ENCODE measurements at regions not wholly inside any gene's neighbourhood (a gene's known extent, or its start where the extent isn't known, plus 50 kb on each side); places are given as distances from the start of the nearest gene placed in this dataset.

DNA sequence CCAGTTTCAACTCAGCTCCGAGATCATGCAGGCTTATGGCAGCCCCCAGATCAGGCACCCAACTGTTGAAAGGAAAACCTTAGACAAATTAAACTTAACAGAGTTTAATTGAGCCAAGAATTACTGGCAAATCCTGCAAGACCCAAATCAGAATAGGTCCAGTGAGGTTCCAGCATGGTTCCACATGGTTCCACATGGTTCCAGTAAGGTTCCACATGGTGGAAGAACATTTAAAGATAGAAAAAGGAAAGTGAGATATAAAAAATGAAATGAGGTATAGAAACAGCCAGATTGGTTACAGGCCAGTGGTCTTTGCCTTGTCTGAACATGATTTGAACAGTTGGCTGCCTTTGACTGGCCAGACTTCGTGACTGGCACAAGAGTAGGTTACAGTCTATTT lies 288.8 kb upstream of the LRRC7 start:
- no peaks in the 10 kb centered on the region for H3K36me3 Mint-ChIP-seq (ENCODE audit: low read depth)
- H3K27ac Mint-ChIP-seq: no peak overlapping the region
- H3K4me3 Mint-ChIP-seq: no peak overlapping the region
- POLR2A ChIA-PET: no interaction called here
- peaks cover 3% of the 10 kb centered on the region for H3K9me3 Mint-ChIP-seq
- no peaks in the 10 kb centered on the region for H3K27me3 Mint-ChIP-seq
- CTCF ChIA-PET: no interaction called here
- DNase-seq: no peak
- no peaks in the 10 kb centered on the region for H3K4me1 Mint-ChIP-seq

DNA sequence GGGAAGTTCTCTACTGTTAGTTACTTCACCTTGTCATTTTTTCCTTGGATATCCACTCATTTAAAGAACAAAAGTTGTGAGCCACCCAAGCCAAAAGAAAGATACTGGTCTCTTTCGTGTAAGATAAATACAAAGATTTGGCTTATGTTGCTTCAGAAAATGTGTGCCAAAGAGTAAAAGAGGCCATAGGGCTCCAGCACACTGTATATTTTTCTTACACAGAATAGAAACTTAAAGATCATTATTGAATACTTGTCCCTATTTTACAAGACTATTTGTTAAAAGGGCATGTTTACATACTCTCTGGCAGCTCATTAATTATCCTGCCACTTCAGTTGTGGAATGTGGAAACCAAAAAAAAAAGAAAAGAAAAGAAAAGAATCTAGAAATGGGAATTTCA lies 284.2 kb upstream of the LRRC7 start:
- H3K9me3 Mint-ChIP-seq: peaks cover 3% of the 10 kb centered on the region
- H3K27ac Mint-ChIP-seq: no peak overlapping the region
- no peaks in the 10 kb centered on the region for H3K27me3 Mint-ChIP-seq
- no peak overlapping the region for H3K4me3 Mint-ChIP-seq
- H3K4me1 Mint-ChIP-seq: no peaks in the 10 kb centered on the region
- DNase-seq: no peak
- H3K36me3 Mint-ChIP-seq (ENCODE audit: low read depth): no peaks in the 10 kb centered on the region
- ChIA-PET CTCF (no interaction called here), POLR2A (no interaction called here)

- H3K4me3 Mint-ChIP-seq: no peak overlapping the region
- H3K4me1 Mint-ChIP-seq: no peaks in the 10 kb centered on the region
- ChIA-PET CTCF (no interaction called here), POLR2A (no interaction called here)
- no peaks in the 10 kb centered on the region for H3K27me3 Mint-ChIP-seq
- no peak for DNase-seq
- H3K9me3 Mint-ChIP-seq: peaks cover 3% of the 10 kb centered on the region
- H3K27ac Mint-ChIP-seq: no peak overlapping the region
- no peaks in the 10 kb centered on the region for H3K36me3 Mint-ChIP-seq (ENCODE audit: low read depth)
These were observed 283.2 kb upstream of the LRRC7 start for GRCh38 chr1:69284508-69284907.

DNA sequence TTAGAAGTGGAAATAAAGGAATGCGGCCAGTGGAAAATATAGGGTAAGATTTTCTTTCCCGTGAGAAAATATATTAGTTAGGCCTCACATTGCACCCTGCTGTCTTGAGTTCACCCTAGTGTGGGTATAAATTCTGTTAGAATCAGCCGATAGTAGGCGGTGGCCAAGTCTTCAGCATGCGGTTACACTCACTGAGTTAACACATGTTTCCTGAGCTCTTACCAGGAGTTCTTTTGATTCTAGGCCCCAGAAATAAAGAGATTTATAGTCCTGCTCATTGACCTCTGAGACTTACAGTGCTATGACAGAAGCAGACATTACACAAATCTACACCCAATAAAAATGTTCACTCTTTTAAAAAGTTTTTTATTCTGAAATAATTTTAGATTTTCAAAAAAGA lies 279.3 kb upstream of the LRRC7 start:
- H3K36me3 Mint-ChIP-seq (ENCODE audit: low read depth): no peaks in the 10 kb centered on the region
- no peaks in the 10 kb centered on the region for H3K4me1 Mint-ChIP-seq
- no peaks in the 10 kb centered on the region for H3K9me3 Mint-ChIP-seq
- no peak overlapping the region for H3K4me3 Mint-ChIP-seq
- H3K27me3 Mint-ChIP-seq: no peaks in the 10 kb centered on the region
- CTCF ChIA-PET: no interaction called here
- DNase-seq: no peak
- H3K27ac Mint-ChIP-seq: no peak overlapping the region
- POLR2A ChIA-PET: no interaction called here

GRCh38 chr1:69290291-69290690 lies 277.4 kb upstream of the LRRC7 start:
- POLR2A ChIA-PET: no interaction called here
- no peak overlapping the region for H3K4me3 Mint-ChIP-seq
- no peaks in the 10 kb centered on the region for H3K27me3 Mint-ChIP-seq
- H3K4me1 Mint-ChIP-seq: no peaks in the 10 kb centered on the region
- H3K36me3 Mint-ChIP-seq (ENCODE audit: low read depth): no peaks in the 10 kb centered on the region
- no peak for DNase-seq
- CTCF ChIA-PET: no interaction called here
- H3K27ac Mint-ChIP-seq: no peak overlapping the region
- no peaks in the 10 kb centered on the region for H3K9me3 Mint-ChIP-seq

DNA sequence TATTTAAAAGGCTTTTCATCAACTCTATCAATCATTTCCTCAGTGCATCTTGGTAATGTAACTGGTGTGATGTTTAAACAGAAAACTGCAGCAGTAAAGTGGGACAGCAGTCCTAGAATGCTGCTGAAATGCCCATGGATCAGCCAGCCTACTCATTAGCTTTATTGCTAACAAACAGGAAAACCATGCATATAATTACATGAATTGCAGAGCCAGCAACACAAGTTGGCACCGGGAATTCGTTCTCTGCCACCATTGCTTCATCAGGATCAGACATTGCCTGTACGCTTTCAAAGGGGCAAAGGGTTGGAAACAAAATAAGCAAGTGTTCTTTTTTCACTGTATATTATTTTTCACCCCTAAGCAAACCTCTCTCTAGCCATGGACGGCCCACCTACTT lies 276.2 kb upstream of the LRRC7 start:
- H3K27ac Mint-ChIP-seq: no peak overlapping the region
- H3K27me3 Mint-ChIP-seq: no peaks in the 10 kb centered on the region
- H3K4me1 Mint-ChIP-seq: no peaks in the 10 kb centered on the region
- H3K9me3 Mint-ChIP-seq: no peaks in the 10 kb centered on the region
- H3K4me3 Mint-ChIP-seq: no peak overlapping the region
- no peak for DNase-seq
- H3K36me3 Mint-ChIP-seq (ENCODE audit: low read depth): no peaks in the 10 kb centered on the region
- ChIA-PET CTCF (no interaction called here), POLR2A (no interaction called here)

- DNase-seq: no peak
- Mint-ChIP-seq H3K4me3 (no peak overlapping the region), H3K27me3 (no peaks in the 10 kb centered on the region), H3K4me1 (no peaks in the 10 kb centered on the region), H3K9me3 (no peaks in the 10 kb centered on the region), H3K36me3 (ENCODE audit: low read depth) (no peaks in the 10 kb centered on the region), H3K27ac (no peak overlapping the region)
- POLR2A ChIA-PET: no interaction called here
- CTCF ChIA-PET: no interaction called here
These were observed 274.9 kb upstream of the LRRC7 start for GRCh38 chr1:69292833-69293232.

DNA sequence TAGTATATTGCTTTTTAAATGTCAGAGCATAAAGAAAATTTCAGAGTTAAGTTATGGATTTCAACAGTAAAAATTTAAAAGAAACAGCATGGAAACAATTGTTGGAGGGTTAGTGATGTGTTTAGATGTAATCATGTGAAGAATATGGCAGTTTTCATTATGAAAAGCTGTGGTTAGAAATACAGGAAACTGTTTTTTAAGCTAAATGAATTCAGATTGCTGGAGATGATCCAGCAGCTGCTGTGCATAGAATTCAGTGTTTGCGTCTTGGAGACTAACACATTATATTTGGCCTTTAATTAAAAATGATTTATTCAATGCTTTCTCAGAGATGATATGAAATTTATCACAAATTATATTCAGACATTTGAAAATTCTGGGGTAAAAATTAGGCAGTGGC lies 273.6 kb upstream of the LRRC7 start:
- CTCF ChIA-PET: no interaction called here
- Mint-ChIP-seq H3K4me3 (no peak overlapping the region), H3K9me3 (no peaks in the 10 kb centered on the region), H3K27me3 (no peaks in the 10 kb centered on the region), H3K27ac (no peak overlapping the region), H3K36me3 (ENCODE audit: low read depth) (no peaks in the 10 kb centered on the region), H3K4me1 (no peaks in the 10 kb centered on the region)
- POLR2A ChIA-PET: no interaction called here
- DNase-seq: no peak

DNA sequence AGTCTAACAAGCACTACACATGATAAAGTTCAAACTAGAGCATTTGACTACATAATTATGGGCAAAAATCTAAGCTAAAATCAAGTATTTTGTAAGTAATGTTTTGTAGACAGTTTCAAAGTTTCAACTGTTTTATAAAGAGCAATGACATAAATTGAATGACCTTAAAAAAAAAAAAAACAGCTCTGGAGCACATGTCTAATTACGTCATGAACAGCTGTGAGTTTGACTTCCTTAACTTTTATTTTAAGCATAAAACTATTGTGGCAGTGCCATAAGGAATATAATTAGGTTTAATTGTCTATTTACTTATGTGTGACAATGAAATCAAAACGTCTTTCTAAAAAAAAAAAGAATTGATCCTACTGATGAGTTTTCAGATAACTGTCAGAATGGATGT lies 272.5 kb upstream of the LRRC7 start:
- ChIA-PET POLR2A (no interaction called here), CTCF (no interaction called here)
- H3K27me3 Mint-ChIP-seq: no peaks in the 10 kb centered on the region
- no peak overlapping the region for H3K27ac Mint-ChIP-seq
- DNase-seq: no peak
- H3K9me3 Mint-ChIP-seq: no peaks in the 10 kb centered on the region
- H3K4me3 Mint-ChIP-seq: no peak overlapping the region
- H3K4me1 Mint-ChIP-seq: no peaks in the 10 kb centered on the region
- no peaks in the 10 kb centered on the region for H3K36me3 Mint-ChIP-seq (ENCODE audit: low read depth)

DNA sequence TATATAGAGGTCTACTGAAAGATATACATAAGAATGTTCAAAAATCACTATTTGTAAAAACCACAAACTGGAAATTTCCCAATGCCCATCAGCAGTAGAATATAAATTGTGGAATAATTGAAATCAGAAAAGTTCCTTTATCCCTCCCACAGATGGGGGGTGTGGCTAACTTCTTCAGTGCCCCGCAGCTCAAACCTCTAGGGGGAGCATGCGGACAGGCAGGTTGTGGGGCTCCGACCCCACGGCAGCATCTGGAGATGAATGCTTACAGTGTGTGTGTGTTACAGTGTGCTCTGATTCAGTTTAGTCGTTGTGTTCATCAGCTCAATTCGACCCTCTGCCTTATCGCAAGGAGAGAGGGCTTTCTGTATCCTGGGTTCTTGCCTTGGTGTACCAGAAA lies 262.1 kb upstream of the LRRC7 start:
- CTCF ChIA-PET: no interaction called here
- Mint-ChIP-seq H3K4me3 (no peak overlapping the region), H3K4me1 (no peaks in the 10 kb centered on the region), H3K27ac (no peak overlapping the region), H3K9me3 (no peaks in the 10 kb centered on the region), H3K27me3 (no peaks in the 10 kb centered on the region), H3K36me3 (ENCODE audit: low read depth) (no peaks in the 10 kb centered on the region)
- no peak for DNase-seq
- POLR2A ChIA-PET: no interaction called here

DNA sequence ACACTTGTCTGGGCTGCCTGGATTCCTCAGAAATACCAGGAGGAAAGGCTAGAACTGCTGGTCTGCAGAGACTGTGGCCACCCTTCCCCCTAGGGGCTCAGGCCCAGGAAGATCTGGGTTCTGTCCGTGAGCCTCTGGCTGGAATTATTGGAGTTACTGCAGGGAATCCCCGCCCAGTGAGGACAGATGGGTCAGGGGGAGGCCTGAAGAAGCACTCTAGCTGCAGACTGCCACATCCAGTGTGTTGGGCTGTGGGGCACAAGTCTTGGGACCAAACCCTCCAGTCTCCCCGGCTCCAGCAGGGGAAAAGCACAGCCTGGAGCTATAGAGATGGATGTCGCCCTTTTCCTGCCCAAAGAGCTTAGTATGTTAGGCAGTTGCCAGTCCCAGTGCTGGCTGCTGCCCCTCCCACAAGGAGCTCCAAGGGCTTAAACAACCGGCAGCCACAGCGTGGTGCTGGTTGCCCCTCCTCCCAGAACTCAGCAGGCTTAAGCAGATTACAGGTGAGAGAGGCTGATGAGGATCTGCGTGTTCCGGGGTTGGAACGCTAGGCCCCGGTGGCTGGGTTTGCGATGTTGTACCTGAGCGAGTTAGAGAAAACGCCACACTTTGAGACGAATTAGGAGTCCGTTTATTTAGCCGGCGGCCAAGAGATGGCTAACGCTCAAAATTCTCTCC lies 255.5 kb upstream of the LRRC7 start:
- Mint-ChIP-seq H3K4me1 (no peaks in the 10 kb centered on the region), H3K27ac (no peak overlapping the region), H3K36me3 (ENCODE audit: low read depth) (no peaks in the 10 kb centered on the region), H3K27me3 (no peaks in the 10 kb centered on the region), H3K9me3 (peaks cover 11% of the 10 kb centered on the region), H3K4me3 (no peak overlapping the region)
- no peak for DNase-seq
- ChIA-PET POLR2A (no interaction called here), CTCF (no interaction called here)

GRCh38 chr1:69313118-69313517 lies 254.6 kb upstream of the LRRC7 start:
- POLR2A ChIA-PET: no interaction called here
- no peak for DNase-seq
- Mint-ChIP-seq H3K4me1 (no peaks in the 10 kb centered on the region), H3K27me3 (no peaks in the 10 kb centered on the region), H3K27ac (no peak overlapping the region), H3K9me3 (peaks cover 11% of the 10 kb centered on the region), H3K4me3 (no peak overlapping the region), H3K36me3 (ENCODE audit: low read depth) (no peaks in the 10 kb centered on the region)
- CTCF ChIA-PET: no interaction called here

- no peaks in the 10 kb centered on the region for H3K4me1 Mint-ChIP-seq
- CTCF ChIA-PET: no interaction called here
- no peaks in the 10 kb centered on the region for H3K36me3 Mint-ChIP-seq (ENCODE audit: low read depth)
- no peak overlapping the region for H3K27ac Mint-ChIP-seq
- no peak overlapping the region for H3K4me3 Mint-ChIP-seq
- DNase-seq: no peak
- POLR2A ChIA-PET: no interaction called here
- H3K9me3 Mint-ChIP-seq: peaks cover 11% of the 10 kb centered on the region
- no peaks in the 10 kb centered on the region for H3K27me3 Mint-ChIP-seq
These were observed 252.3 kb upstream of the LRRC7 start for GRCh38 chr1:69315416-69315815.

DNA sequence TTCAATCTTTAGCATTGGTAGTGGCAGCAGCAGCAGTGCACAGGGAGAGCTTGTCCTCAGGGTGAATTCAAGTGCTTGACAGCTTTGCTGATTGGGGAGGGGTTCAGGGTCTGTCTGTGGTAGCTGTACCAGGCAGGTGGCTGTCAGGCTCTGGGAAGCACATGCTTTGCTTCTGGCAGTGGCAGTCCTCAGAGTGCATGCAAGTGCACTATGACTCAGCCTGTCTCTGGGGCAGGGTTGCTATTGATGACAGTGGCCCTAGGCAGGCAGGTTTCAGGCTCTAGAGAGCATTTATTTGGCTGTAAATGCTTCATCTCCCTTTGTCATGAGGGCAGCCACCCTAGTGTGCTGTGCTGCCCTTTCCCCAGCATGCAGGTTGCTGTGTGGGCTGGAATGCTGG lies 251.9 kb upstream of the LRRC7 start:
- no peak overlapping the region for H3K27ac Mint-ChIP-seq
- H3K36me3 Mint-ChIP-seq (ENCODE audit: low read depth): no peaks in the 10 kb centered on the region
- ChIA-PET POLR2A (no interaction called here), CTCF (no interaction called here)
- H3K9me3 Mint-ChIP-seq: peaks cover 11% of the 10 kb centered on the region
- H3K4me1 Mint-ChIP-seq: no peaks in the 10 kb centered on the region
- H3K4me3 Mint-ChIP-seq: no peak overlapping the region
- DNase-seq: no peak
- no peaks in the 10 kb centered on the region for H3K27me3 Mint-ChIP-seq

- Mint-ChIP-seq H3K27ac (no peak overlapping the region), H3K36me3 (ENCODE audit: low read depth) (no peaks in the 10 kb centered on the region), H3K4me3 (no peak overlapping the region), H3K4me1 (no peaks in the 10 kb centered on the region), H3K9me3 (peaks cover 11% of the 10 kb centered on the region), H3K27me3 (no peaks in the 10 kb centered on the region)
- ChIA-PET CTCF (no interaction called here), POLR2A (no interaction called here)
- no peak for DNase-seq
These were observed 248.4 kb upstream of the LRRC7 start for GRCh38 chr1:69319287-69319686.

Data from activated CD4-positive, alpha-beta memory T cell treated with anti-CD3 and anti-CD28 coated beads, Interleukin-2, amount 10 ng/mL, durations not matched to agents 7 days and 5 days (primary cell).